IMR-90 (cell line): ENCODE measurements at regions not wholly inside any gene's neighbourhood (a gene's known extent, or its start where the extent isn't known, plus 50 kb on each side); places are given as distances from the start of the nearest gene placed in this dataset.

ENCODE experiments used
- CEBPB ChIP-seq: IDR thresholded peaks from 2 replicates; pipeline ENCODE4 v1.6.1; 2012; ENCODE audit warnings: low read depth, low read length, improper control_type of control experiment
- CTCF ChIP-seq: conservative IDR thresholded peaks from 2 replicates; pipeline ENCODE4 v1.5.1; 2012; ENCODE audit warnings: mild to moderate bottlenecking, low read depth, low read length, improper control_type of control experiment
- MAZ ChIP-seq: IDR thresholded peaks from 2 replicates; pipeline ENCODE4 v1.6.1; 2012; ENCODE audit warnings: low read depth, mild to moderate bottlenecking, low read length, improper control_type of control experiment, moderate library complexity, borderline replicate concordance
- POLR2A ChIP-seq: IDR thresholded peaks from 2 replicates; pipeline ENCODE4 v1.6.1; 2012; ENCODE audit warnings: mild to moderate bottlenecking, low read depth, low read length
- RAD21 ChIP-seq: IDR thresholded peaks from 2 replicates; pipeline ENCODE4 v1.6.1; 2012; ENCODE audit warnings: low read length, improper control_type of control experiment
- TF ChIP-seq, protein P1 (sequence below): fragments of 150-350 bp; IDR thresholded peaks from 2 replicates; pipeline ENCODE4 v1.6.1; 2016; ENCODE audit warnings: low read depth, mild to moderate bottlenecking, low read length, moderate library complexity, borderline replicate concordance

- no peak for TF ChIP-seq POLR2A
- no peak for TF ChIP-seq MAZ
- TF ChIP-seq CTCF = no peak
- no peak for TF ChIP-seq CEBPB
- TF ChIP-seq RAD21 = no peak
- TF ChIP-seq, protein P1, sequence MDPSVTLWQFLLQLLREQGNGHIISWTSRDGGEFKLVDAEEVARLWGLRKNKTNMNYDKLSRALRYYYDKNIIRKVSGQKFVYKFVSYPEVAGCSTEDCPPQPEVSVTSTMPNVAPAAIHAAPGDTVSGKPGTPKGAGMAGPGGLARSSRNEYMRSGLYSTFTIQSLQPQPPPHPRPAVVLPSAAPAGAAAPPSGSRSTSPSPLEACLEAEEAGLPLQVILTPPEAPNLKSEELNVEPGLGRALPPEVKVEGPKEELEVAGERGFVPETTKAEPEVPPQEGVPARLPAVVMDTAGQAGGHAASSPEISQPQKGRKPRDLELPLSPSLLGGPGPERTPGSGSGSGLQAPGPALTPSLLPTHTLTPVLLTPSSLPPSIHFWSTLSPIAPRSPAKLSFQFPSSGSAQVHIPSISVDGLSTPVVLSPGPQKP = no peak
These were observed 159.5 kb upstream of the GRAMD2B start for GRCh38 chr5:126263591-126264184.
